ENCODE measurements at regions not wholly inside any gene's neighbourhood (a gene's known extent, or its start where the extent isn't known, plus 50 kb on each side); places are given as distances from the start of the nearest gene placed in this dataset.

GRCh38 chr16:65975049-65975708 lies 391.3 kb upstream of the CDH5 start:
- DNase-seq (ENCODE audit: low read depth) = peak; percentile 73
- no peak overlapping the region for H3K4me3 ChIP-seq (ENCODE audit: low read depth, low read length)
- no peak for TF ChIP-seq CTCF (IDR thresholded peaks at IDR 0.05; ENCODE audit: insufficient read depth, low read length)

DNA sequence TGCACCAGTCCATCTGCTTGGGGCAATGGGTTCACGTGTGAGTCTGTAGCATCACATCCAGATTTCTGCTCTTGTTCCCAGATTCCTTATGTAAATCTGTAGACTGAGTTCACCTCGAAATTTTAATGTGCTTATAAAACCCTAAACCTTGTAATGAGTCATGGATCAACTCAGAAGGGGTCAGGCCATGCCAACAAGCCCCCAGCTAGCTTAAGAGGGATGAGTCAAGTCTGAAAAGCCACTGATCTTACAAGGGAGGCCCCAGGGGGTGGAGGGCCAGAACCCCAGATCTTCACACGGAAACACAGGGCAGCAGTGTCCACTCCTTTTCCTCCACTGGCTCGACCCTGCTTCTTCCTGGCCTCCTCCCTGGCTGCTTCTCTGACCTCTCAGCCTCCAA lies 399.1 kb upstream of the CDH5 start:
- TF ChIP-seq CTCF (IDR thresholded peaks at IDR 0.05; ENCODE audit: insufficient read depth, low read length) = no peak
- H3K4me3 ChIP-seq (ENCODE audit: low read depth, low read length) = no peak overlapping the region
- DNase-seq (ENCODE audit: low read depth) = no peak

GRCh38 chr16:65965628-65966027 lies 400.9 kb upstream of the CDH5 start:
- DNase-seq (ENCODE audit: low read depth) = no peak
- no peak overlapping the region for H3K4me3 ChIP-seq (ENCODE audit: low read depth, low read length)
- no peak for TF ChIP-seq CTCF (IDR thresholded peaks at IDR 0.05; ENCODE audit: insufficient read depth, low read length)

DNA sequence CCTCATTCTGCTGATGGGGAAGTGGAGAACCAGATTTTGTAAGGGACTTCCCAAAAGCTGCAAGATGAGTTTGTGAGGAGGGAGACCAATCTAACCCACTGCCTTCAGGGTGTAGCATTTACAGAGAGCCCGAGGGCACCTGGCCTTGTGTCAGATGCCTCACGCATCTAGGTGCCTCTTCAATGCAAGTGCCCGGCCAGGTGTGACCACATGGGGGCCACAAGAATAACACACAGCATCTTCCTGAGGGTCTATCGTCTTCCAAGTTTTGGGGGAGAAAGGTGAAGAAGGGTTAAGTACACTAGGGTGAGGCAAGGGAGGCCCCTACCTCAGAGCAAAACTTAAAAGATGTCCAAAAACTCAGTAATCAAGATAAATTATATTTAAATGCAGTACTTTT lies 401.7 kb upstream of the CDH5 start:
- no peak overlapping the region for H3K4me3 ChIP-seq (ENCODE audit: low read depth, low read length)
- peak; percentile 20 for TF ChIP-seq CTCF (IDR thresholded peaks at IDR 0.05; ENCODE audit: insufficient read depth, low read length)
- no peak for DNase-seq (ENCODE audit: low read depth)

GRCh38 chr16:65961476-65962143 lies 404.9 kb upstream of the CDH5 start:
- H3K4me3 ChIP-seq (ENCODE audit: low read depth, low read length) = no peak overlapping the region
- no peak for DNase-seq (ENCODE audit: low read depth)
- TF ChIP-seq CTCF (IDR thresholded peaks at IDR 0.05; ENCODE audit: insufficient read depth, low read length) = no peak

GRCh38 chr16:65959983-65960382 lies 406.5 kb upstream of the CDH5 start:
- peak; percentile 39 for DNase-seq (ENCODE audit: low read depth)
- no peak overlapping the region for H3K4me3 ChIP-seq (ENCODE audit: low read depth, low read length)
- TF ChIP-seq CTCF (IDR thresholded peaks at IDR 0.05; ENCODE audit: insufficient read depth, low read length) = no peak

Data from fibroblast of the aortic adventitia (primary cell).